H1 (cell line): ENCODE measurements at regions not wholly inside any gene's neighbourhood (a gene's known extent, or its start where the extent isn't known, plus 50 kb on each side); places are given as distances from the start of the nearest gene placed in this dataset.

Experiments
- EGR1 ChIP-seq: IDR thresholded peaks from 2 replicates; pipeline ENCODE4 v1.6.1; 2011; ENCODE audit warnings: low read depth, low read length, borderline replicate concordance
- HDAC6 ChIP-seq: IDR thresholded peaks from one replicate; pipeline ENCODE4 v1.7.1; 2012; ENCODE audit warnings: low read depth, mild to moderate bottlenecking, inconsistent platforms, low read length, moderate library complexity
- MAX ChIP-seq: IDR thresholded peaks from 2 replicates; pipeline ENCODE4 v1.6.1; 2012; ENCODE audit warnings: inconsistent platforms
- RBBP5 ChIP-seq: IDR thresholded peaks from 2 replicates; pipeline ENCODE4 v1.7.1; 2012; ENCODE audit warnings: low read depth, mild to moderate bottlenecking, inconsistent platforms, low read length, moderate library complexity, borderline replicate concordance
- SP4 ChIP-seq: IDR thresholded peaks from 2 replicates; pipeline ENCODE4 v1.6.1; 2012; ENCODE audit warnings: low read length, inconsistent platforms

GRCh38 chr6:112408522-112408921 is 61.4 kb downstream of the RFPL4B start (continued):
- TF ChIP-seq SP4: no peak
- no peak for TF ChIP-seq HDAC6
- no peak for TF ChIP-seq EGR1
- TF ChIP-seq MAX: no peak
- no peak for TF ChIP-seq RBBP5
